Left cardiac atrium (tissue), 4 donors: ENCODE measurements at regions not wholly inside any gene's neighbourhood (a gene's known extent, or its start where the extent isn't known, plus 50 kb on each side); places are given as distances from the start of the nearest gene placed in this dataset.

Experiments used
- ATAC-seq, 2 donors: fragments of 200-7000 bp; cut with Tn5 transposase; one replicate each; pipeline ENCODE4 v1.9.1; 2020; ENCODE audit warnings: mild to moderate bottlenecking in 2 of 2, moderate library complexity in 2 of 2
- DNase-seq: peaks from one replicate; pipeline ENCODE4 v3.0.0-alpha.2; 2020
- intact Hi-C, 2 donors: fragments of 100-400 bp; cut with DNase I; formaldehyde crosslinking; loops; one replicate each; pipeline versions ENCODE4 v1.14.1 to v1.15.1; 2022 to 2023
- donor health status: DM: no; HTN: yes; CAD: no.
- donor health status: DM: no; HTN: yes; CAD: no; lungs with severe emphysema.
- donor health status: DM: yes; HTN: yes; CAD: no.
- donor health status: Dilated cardiomyopathy.

GRCh38 chr5:8879248-8879647, 666.6 kb downstream of the SEMA5A start:
- intact Hi-C loops: no loop called here
- DNase-seq: no peak
- no peak for ATAC-seq

- no peak for DNase-seq
- no peak for ATAC-seq
- intact Hi-C loops: no loop called here
These were observed 661.8 kb downstream of the SEMA5A start for GRCh38 chr5:8884029-8884428.

DNA sequence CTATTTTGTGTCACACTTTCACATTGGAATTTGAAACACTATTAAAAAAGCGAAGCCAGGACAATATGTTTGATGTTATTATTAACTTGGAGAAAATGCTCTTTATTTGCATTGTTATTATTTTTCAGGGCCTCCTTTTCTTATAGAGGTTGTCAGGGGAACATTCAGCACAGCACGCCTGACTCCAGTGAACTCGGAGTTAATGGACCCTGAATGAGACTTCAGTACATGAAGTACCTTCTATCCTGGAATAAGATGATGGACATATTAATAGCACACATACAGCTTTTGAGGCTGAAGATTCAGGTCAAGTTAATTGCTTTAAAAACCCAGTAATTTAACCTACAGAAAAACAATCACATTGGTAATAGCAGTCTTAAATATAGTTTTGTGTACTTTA, 652.9 kb downstream of the SEMA5A start:
- ATAC-seq: no peak
- intact Hi-C loops: no loop called here
- no peak for DNase-seq

DNA sequence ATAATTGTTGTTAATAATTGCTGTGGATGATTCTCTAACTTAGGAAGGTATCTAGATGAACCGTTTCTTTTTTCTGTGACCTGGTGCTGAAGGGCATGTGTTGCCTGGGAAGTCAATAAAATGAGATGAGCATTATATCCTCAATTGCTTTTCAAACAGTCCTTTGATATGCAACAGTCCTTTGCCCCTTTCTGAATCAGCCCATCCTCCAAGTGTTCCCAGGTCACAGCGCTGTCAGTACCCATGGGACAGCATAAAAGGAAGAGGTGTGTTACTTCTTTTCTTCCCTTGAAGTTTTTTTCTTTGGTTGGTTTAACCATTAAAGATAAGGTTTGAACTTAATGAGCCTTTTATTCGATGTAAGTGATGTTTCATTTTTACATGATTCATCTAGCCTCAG, 651.8 kb downstream of the SEMA5A start:
- ATAC-seq (no peak), DNase-seq (no peak)
- intact Hi-C loops: no loop called here

GRCh38 chr5:8895062-8895461, 650.8 kb downstream of the SEMA5A start:
- no peak for DNase-seq
- intact Hi-C loops: no loop called here
- ATAC-seq: no peak

DNA sequence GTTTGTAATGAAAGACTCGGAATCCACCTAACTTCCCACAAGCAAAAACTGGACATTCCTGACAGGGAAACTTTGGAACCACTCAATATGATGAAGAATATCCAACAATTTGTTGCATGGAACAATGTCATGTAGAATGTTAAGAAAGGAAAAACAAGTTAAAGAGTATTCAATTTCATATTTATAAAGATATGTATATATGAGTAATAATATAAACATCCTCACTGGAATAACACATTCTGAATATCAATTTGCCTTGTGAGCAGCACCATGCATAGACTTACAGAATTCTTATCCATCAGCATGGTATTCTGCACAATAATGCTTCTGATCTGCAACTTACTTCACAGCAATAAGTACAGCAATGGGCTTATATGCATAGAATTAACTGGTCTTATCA, 650.3 kb downstream of the SEMA5A start:
- intact Hi-C loops: no loop called here
- no peak for DNase-seq
- no peak for ATAC-seq

DNA sequence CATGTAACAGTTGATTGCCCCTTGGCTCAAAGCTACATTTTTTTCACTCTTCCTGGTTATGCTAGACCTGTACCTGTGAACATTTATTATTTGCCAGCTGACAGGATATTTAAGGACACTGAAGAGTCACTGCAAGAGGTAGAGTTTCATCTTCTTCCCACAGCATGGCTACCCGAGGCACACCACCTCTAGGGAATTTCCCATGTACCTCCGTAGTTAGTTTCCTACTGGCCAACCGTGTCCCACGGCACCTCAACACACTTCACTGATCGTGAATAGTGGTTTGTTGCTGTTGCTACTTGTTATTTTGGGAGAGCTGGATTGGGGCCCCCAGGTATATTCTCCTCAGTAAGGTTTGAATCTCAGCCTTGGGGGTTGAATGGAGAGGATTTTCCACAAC, 648.6 kb downstream of the SEMA5A start:
- DNase-seq: no peak
- ATAC-seq: no peak
- intact Hi-C loops: no loop called here

- intact Hi-C loops: no loop called here
- no peak for DNase-seq
- no peak for ATAC-seq
These were observed 640.9 kb downstream of the SEMA5A start for GRCh38 chr5:8905021-8905420.

DNA sequence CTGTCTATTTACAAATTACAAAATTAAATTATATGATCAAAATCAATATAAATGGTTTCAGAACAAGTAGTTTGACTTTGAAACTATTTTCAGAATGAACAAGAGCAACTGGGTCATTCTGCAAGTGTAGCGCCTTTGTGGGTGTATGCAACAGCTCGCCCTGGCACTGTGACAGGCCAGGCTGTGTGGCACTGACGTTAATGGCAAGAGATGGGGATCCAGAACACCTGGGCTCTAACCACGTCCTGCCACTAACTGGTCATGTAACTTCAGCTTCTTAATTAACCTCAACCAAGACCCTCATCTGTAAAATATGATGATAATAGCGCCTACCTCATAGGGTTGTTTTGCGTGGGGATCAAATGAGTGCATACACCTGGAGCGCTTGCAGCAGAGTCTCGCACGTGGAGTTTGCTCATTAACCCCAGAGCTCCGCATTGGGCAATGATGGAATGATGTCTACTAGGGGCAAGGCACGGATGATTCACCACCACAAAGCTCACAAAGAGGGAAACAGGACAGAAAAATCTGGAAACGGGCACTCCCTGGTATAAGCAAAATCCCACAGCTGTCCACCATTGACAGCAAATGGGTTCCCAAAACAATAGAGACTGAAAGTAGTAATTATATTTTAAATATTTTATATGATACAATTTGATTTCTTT, 639.4 kb downstream of the SEMA5A start:
- intact Hi-C loops: no loop called here
- DNase-seq (no peak), ATAC-seq (no peak)

DNA sequence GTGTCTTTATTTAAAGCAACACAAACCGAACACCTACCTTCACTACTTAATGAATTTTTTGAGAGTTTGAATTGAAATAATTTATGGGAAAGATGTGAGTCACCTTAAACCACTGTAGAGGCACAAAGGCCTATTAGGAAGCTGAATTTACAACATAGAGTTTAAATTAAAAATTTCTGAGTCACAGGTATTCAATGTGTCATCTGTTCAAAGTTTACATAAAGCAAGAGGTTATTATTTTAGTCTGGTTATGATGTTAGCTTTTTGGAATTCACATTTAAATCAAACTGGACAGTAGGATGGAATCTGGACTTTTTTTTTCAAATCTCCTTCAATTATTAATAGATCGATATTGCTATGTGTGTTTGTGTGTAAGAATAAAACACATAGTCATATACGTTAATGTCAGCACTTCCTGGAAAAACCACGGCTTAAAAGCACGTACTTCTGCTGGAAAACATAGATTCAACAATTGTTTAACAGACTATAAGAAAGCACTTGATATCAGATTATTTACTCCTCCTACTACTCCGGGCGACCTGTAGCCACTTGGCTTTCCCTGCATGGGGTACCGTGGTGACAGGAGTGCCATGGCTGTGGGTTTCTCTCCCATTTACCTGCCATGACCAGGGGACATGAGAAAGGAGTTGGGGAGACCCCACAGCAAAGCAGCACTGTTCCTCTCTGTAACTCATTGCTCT, 638.6 kb downstream of the SEMA5A start:
- intact Hi-C loops: no loop called here
- no peak for ATAC-seq
- no peak for DNase-seq

DNA sequence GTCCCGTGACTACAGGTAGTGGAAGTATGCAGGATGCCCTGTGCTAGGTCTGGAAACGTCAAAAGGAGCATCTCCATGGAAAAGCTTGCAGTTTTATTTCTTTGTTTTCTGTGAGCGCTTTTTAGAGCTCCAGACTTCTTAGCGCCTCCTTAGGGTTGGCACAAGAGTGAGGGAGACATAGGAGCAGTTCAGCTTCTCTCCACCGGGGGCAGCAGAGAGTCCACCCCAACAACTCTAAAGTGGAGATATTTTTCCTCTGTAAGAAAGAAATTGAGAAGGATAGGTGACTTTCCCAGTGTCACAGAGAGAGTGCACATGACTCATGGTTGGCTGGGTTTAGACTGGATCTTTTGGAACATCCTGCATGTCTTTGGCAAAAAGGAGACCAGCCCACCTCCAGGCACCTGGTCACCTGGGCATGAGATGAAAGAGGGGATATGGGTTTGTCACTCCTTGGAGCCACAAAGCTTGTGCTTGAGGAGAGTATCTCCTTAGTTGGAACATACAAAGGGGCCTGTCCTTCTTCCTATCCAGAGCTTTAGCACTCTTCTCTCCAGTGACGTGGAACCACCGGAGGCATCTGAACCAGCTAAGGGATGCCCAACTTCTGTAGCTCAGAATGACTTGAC, 637.7 kb downstream of the SEMA5A start:
- DNase-seq (peak; percentile 24), ATAC-seq (no peak)
- intact Hi-C loops: no loop called here

DNA sequence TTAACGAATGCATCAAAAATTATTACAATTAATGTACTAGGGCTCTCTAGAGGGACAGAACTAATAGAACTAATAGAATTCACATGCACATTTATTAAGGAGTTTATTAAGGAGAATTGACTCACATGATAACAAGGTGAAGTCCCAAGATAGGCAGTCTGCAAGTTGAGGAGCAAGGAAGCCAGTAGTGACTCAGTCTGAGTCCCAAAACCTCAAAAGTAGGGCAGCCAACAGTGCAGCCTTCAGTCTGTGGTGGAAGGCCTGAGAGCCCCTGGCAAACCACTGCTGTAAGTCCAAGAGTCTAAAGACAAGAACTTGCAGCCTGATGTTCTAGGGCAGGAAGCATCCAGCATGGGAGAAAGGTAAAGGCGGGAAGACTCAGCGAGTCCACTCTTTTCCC, 633.8 kb downstream of the SEMA5A start:
- ATAC-seq (no peak), DNase-seq (no peak)
- intact Hi-C loops: no loop called here

DNA sequence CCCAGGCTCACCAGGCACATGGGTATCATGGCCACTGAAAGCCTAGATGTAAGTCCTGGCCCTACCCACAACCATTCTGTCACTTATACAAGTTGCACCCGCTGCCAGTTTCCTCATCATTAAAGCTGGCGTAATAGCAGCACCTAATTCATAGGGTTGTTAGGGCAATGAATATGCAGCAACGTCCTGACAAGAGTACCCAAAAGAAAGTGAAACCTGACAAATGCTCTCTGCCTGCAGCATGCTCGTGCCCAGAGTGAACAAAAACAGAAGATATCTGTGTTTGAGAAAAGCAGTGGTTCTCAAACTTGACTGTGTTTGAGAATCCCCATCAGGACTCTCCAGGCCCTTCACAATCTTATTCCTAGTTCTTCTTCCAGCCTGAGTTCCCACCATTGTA, 632.4 kb downstream of the SEMA5A start:
- ATAC-seq: no peak
- intact Hi-C loops: no loop called here
- no peak for DNase-seq

- ATAC-seq: no peak
- DNase-seq: no peak
- intact Hi-C loops: no loop called here
These were observed 626.8 kb downstream of the SEMA5A start for GRCh38 chr5:8919096-8919495.

GRCh38 chr5:8923526-8923925, 622.3 kb downstream of the SEMA5A start:
- DNase-seq (no peak), ATAC-seq (no peak)
- intact Hi-C loops: no loop called here

DNA sequence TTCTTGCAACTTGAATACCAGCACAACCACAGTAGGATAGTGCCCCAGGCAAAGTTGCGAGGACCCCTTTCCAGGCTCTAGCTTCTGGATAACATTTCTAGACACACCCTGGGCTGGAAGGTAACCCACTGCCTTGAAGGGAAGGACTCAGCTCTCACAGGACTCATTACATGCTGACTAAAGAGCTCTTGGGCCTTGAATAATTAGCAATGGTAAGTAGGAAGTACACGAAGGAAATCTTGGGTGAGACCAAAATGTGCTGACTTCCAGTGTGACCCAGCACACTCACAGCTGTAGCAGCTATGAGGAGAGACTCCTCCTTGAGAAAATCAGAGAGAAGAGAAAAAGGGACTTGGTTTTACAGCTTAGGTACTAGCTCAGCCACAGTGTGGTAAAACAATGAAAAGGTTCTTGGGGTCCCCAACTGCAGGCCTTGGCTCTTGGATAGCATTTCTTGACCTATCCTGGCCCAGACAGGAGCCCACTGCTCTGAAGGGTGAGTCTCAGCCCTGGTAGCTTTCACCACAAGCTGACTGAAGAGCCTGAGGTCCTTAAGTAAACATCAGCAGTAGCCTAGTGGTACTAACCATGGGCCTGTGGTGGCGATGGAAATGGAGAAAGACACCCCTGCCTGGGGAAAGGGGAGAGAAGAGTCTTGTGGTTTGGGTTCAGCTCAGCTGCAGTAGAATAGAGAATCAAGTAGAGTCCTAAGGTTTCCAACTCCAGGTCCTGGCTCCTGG, 621.7 kb downstream of the SEMA5A start:
- intact Hi-C loops: no loop called here
- ATAC-seq (no peak), DNase-seq (no peak)

GRCh38 chr5:8930021-8930420, 615.9 kb downstream of the SEMA5A start:
- DNase-seq (no peak), ATAC-seq (no peak)
- intact Hi-C loops: no loop called here

DNA sequence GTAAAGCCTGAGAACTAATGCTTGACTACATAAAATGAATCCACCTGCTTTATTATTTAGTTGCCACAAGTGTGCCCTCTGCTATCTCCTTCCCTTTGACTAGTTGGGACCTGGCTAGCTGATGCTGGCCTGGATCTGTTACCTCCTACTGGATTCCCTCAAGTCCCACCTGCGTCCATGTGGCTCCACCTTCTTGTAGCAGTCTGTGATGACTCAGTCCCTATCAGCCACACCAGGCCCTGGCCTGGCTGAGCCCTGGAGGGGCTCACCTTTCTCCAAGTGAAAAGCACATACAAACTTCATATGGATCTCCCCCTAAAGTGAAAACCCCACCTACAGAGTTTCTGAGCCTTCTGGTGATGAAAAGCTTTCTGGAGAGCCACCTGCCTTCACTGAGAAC, 611.4 kb downstream of the SEMA5A start:
- intact Hi-C loops: no loop called here
- DNase-seq (no peak), ATAC-seq (no peak)

DNA sequence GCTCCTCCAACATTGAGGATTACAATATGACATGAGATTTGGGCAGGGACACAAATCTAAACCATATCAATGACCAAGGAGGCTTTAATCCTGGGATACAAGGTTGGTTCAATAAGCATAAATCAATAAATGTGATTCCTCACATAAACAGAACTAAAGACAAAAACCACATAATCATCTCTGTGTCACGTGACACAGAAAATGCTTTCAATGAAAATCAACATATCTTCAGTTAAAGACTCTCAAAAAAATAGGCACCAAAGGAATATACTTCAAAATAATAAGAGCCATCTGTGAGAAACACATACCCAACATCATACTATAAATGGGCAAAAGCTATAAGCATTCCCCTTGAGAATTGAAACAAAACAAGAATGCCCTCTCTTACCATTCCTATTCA, 604.9 kb downstream of the SEMA5A start:
- intact Hi-C loops: no loop called here
- ATAC-seq (no peak), DNase-seq (no peak)

DNA sequence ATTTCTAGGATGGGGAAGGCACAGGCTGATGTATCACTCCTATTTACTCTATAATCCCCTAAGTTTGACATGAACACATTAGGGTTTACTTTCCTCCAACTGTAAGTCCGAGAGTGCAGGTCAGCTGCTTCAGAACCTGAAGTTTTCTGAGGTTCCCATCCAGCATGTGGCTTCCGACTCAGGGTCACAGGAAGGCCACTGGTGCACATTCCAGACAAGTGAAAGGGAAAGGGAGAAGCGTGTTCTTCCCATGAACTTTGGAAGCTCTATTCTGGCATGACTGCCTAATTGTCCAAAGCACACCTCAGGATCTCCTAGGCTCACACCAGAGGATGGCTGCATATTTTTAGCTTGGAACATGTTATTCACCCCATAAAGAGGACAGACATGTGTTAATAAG, 602.6 kb downstream of the SEMA5A start:
- ATAC-seq (no peak), DNase-seq (no peak)
- intact Hi-C loops: no loop called here
